22Rv1 (cell line): ENCODE measurements at regions not wholly inside any gene's neighbourhood (a gene's known extent, or its start where the extent isn't known, plus 50 kb on each side); places are given as distances from the start of the nearest gene placed in this dataset.

Source experiments
- H3K27ac ChIP-seq: fragments of 450-650 bp; 2 replicates; pipeline ENCODE4 v1.5.1; 2017
- ZFX ChIP-seq: fragments of 450-650 bp; IDR thresholded peaks from 2 replicates; pipeline ENCODE4 v1.6.1; 2017; ENCODE audit warnings: antibody characterized with exemption, borderline replicate concordance
- TF ChIP-seq, protein P1 (sequence below): fragments of 450-650 bp; IDR thresholded peaks from 2 replicates; pipeline ENCODE4 v1.5.1; 2017; ENCODE audit warnings: mild to moderate bottlenecking

DNA sequence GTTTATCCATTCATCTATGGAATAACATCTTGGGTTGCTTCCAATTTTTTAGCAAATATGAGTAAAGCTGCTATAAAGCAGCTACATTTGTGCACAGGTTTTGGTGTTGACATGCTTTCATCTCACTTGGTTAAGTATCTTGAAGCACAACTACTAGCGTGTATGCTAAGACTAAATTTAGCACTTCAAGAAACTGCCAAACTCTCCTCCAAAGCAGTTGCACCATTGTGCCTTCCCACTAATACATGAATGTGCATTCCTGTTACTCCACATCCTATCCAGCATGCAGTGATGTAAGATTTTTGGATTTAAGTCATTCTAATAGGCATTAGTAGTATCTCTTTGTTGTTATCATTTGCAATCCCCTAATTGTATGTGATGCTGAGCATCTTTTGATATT lies 230.7 kb downstream of the KCNA4 start:
- TF ChIP-seq, protein P1, sequence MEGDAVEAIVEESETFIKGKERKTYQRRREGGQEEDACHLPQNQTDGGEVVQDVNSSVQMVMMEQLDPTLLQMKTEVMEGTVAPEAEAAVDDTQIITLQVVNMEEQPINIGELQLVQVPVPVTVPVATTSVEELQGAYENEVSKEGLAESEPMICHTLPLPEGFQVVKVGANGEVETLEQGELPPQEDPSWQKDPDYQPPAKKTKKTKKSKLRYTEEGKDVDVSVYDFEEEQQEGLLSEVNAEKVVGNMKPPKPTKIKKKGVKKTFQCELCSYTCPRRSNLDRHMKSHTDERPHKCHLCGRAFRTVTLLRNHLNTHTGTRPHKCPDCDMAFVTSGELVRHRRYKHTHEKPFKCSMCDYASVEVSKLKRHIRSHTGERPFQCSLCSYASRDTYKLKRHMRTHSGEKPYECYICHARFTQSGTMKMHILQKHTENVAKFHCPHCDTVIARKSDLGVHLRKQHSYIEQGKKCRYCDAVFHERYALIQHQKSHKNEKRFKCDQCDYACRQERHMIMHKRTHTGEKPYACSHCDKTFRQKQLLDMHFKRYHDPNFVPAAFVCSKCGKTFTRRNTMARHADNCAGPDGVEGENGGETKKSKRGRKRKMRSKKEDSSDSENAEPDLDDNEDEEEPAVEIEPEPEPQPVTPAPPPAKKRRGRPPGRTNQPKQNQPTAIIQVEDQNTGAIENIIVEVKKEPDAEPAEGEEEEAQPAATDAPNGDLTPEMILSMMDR: no peak
- TF ChIP-seq ZFX: no peak
- H3K27ac ChIP-seq: no peak overlapping the region

DNA sequence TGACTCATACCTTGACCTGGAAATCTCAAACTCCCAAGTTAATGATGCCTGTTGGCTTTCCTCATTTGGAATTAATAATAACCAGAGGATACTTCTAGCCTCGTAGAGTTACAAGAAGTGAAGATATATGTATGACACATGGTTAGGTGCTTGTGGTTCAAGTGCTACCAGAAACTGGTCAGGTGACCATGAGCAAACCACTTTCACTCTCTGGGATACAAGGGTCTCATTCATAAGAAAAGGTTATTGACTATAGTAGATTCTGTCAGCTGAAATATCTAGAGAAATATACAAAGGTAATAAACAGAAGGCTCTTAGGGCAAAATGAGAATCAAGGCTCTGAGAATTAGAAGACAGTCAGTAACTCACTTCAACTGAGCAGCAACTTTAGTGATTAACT lies 233.3 kb downstream of the KCNA4 start:
- H3K27ac ChIP-seq: no peak overlapping the region
- TF ChIP-seq ZFX: no peak
- TF ChIP-seq, protein P1: no peak

DNA sequence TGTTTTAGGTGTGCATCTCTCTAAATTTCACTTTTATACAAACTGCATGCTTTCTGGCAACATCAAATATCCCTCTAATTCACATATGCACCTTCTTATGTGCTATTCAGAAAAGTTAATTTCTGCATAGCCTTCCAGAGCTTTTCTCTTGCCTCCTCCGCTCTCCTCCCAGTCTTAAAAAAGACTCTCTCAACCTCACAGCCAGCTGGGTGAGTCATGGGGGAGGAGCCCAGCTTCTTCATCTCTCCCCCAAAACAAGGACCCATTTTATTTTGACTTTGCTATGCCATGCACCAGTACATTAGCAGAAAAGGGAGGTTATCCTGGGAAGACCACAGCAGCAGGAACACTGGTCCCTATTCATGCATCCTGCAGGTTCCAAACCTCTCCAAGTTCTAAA lies 234.4 kb downstream of the KCNA4 start:
- TF ChIP-seq, protein P1: no peak
- no peak for TF ChIP-seq ZFX
- no peak overlapping the region for H3K27ac ChIP-seq

DNA sequence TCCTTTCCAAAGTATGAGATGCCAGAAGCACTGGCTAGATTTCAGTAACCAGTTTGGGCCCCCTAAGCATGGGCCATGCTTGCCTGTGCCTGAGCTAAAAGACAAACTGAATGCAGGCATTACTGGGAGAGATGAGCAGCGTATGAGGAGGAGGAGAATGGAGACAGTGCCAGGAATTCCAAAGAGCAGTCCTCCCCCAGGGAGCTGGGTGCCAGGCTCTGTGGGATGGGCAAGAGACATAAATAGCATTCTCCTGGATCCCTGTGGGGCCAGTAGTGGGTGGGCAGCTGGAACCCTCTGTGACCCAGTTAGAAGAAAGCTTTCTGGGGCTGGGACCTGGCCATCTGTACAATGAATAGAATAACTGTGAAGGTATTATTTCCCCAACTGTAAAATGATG lies 235.6 kb downstream of the KCNA4 start:
- no peak for TF ChIP-seq ZFX
- TF ChIP-seq, protein P1: no peak

DNA sequence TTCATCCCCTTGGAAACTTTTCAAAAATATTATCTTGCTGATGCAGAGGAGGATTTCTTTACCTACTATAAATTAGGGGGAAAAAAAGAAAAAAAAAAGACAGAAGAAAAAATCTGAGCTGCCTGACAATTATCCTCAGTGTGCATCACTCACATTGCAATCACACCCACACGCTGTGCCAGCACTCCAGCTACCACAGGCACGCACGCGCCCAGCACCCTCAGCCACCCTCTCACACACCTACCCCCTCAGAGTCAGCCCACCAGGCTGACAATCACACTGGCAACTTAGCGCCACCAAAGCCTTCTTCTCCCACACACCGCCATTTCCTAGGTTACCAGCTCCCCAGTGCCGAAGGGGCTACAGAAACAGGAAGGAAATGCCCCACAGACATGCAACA lies 236.1 kb downstream of the KCNA4 start:
- no peak for TF ChIP-seq ZFX
- TF ChIP-seq, protein P1: no peak
- no peak overlapping the region for H3K27ac ChIP-seq

More for the DNA sequence above, 235.6 kb downstream of the KCNA4 start:
- no peak overlapping the region for H3K27ac ChIP-seq

DNA sequence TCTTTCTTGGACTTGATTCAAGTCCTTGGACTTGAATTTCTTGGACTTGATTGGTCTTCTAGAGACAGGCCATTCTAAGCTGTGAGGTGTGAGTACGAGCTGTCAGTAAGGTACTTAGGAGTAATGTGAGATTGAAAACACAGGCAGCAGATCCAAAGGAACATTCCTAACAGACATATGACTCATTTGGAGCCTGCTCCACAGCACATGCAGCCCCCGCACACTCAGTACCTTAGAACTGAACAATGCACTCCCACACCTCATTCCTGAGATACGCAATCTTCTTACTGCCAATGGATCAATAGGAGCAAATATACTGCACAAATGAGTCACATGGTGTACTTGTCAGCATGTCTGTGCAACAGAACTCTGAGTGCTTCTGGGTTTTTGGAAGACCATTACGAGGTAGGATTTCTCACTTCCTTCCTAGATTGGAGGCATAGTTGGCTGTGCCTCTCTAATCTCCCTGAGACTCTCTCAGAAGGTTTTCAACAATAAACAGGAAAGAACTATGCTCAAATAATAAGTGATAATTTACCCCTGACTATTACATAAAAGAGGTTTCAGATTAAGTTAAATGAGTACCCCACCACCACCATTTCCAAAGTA lies 243.1 kb downstream of the KCNA4 start:
- no peak overlapping the region for H3K27ac ChIP-seq
- TF ChIP-seq, protein P1: no peak
- TF ChIP-seq ZFX: no peak

DNA sequence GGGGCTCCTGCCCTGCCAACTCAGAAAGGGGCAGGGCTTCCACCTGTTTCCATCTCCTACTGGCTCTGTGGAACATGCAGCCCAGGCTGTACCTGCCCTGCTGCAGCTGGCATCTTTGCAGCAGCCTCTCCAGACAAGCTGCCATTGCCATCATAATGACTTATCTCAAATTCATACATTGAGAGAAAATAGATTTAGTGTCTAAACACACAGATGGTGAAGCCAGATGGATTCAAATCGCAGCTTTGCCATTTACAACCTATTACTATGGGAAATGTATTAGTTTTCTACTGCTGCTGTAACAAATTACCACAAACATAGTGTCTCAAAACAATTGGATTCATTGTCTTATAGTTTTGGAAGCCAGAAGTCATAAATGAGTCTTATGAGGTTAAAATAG lies 260.0 kb downstream of the KCNA4 start:
- TF ChIP-seq ZFX: no peak

DNA sequence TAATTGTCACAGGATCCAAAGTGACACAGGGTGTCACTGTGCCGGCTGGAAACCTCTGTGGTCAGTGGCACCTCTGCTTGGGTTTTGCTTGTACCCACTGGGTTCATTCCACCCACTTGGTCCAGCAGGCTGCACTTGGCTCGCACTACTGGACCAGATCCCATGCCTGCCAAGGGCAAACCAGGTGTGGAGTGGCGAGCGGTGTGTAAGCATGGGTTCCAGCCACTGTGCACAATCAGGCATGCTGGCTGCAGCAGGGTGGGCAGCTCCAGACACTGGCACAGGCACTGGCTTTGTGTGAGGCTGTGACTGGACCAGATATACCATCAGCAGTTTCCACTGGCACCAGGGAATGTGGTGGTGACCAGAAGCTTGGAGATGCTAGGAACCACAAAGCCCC lies 261.4 kb downstream of the KCNA4 start:
- H3K27ac ChIP-seq: no peak overlapping the region
- TF ChIP-seq, protein P1: no peak
- TF ChIP-seq ZFX: no peak

More for the DNA sequence above, 260.0 kb downstream of the KCNA4 start:
- no peak overlapping the region for H3K27ac ChIP-seq
